Liver (tissue), 8 donors: ENCODE measurements at regions not wholly inside any gene's neighbourhood (a gene's known extent, or its start where the extent isn't known, plus 50 kb on each side); places are given as distances from the start of the nearest gene placed in this dataset.

Experiments
- DNase-seq: peaks from one replicate; pipeline ENCODE4 v3.0.0-alpha.2; 2017; ENCODE audit warnings: low spot score
- H3K27ac ChIP-seq, 2 donors: one replicate each; pipeline ENCODE4 v1.7.0; 2013; ENCODE audit warnings: inconsistent platforms in 2 of 2, low read length in 2 of 2, control low read depth in 1 of 2, low read depth in 1 of 2, mild to moderate bottlenecking in 1 of 2
- H3K27me3 ChIP-seq, 4 donors: one replicate each; pipeline versions ENCODE4 v1.6.1 to v1.7.0; 2013; ENCODE audit warnings: low read length in 3 of 4, inconsistent platforms in 1 of 4, mild to moderate bottlenecking in 1 of 4, moderate library complexity in 1 of 4; ENCODE audit not compliant: control insufficient read depth in 4 of 4, insufficient read depth in 4 of 4
- H3K36me3 ChIP-seq, 4 donors: one replicate each; pipeline versions ENCODE4 v1.6.1 to v1.7.0; 2013; ENCODE audit warnings: low read length in 3 of 4, mild to moderate bottlenecking in 3 of 4, low read depth in 1 of 4, moderate library complexity in 1 of 4; ENCODE audit not compliant: control insufficient read depth in 4 of 4, insufficient read depth in 3 of 4
- H3K4me1 ChIP-seq, 4 donors: one replicate each; pipeline versions ENCODE4 v1.6.1 to v1.7.0; 2013; ENCODE audit warnings: low read length in 3 of 4, mild to moderate bottlenecking in 3 of 4, moderate library complexity in 1 of 4; ENCODE audit not compliant: control insufficient read depth in 4 of 4, insufficient read depth in 4 of 4
- H3K4me3 ChIP-seq, 3 donors: one replicate each; pipeline versions ENCODE4 v1.6.1 to v1.7.0; 2013; ENCODE audit warnings: low read length in 3 of 3, control low read depth in 1 of 3, low read depth in 1 of 3, mild to moderate bottlenecking in 1 of 3
- H3K9ac ChIP-seq, 2 donors: one replicate each; pipeline ENCODE4 v1.7.0; 2013; ENCODE audit warnings: low read length in 2 of 2, mild to moderate bottlenecking in 2 of 2, moderate library complexity in 2 of 2, control low read depth in 1 of 2, low read depth in 1 of 2
- H3K9me3 ChIP-seq, 4 donors: one replicate each; pipeline versions ENCODE4 v1.6.1 to v1.7.0; 2013; ENCODE audit warnings: low read length in 3 of 4; ENCODE audit not compliant: control insufficient read depth in 4 of 4
- ATF3 ChIP-seq: IDR thresholded peaks from 2 replicates; pipeline ENCODE4 v1.6.1; 2016; ENCODE audit warnings: antibody characterized with exemption
- CTCF ChIP-seq: fragments of 150-350 bp; IDR thresholded peaks from 2 replicates; pipeline ENCODE4 v1.5.1; 2017; ENCODE audit warnings: improper control_type of control experiment, low read depth, low read length; ENCODE audit not compliant: missing input control
- EGR1 ChIP-seq, 2 donors: IDR thresholded peaks; 2 replicates each; pipeline ENCODE4 v1.6.1; 2016 to 2018; ENCODE audit warnings: antibody characterized with exemption in 2 of 2, low read depth in 2 of 2
- FOXA1 ChIP-seq: IDR thresholded peaks from 2 replicates; pipeline ENCODE4 v1.6.1; 2016; ENCODE audit warnings: antibody characterized with exemption
- FOXA2 ChIP-seq: IDR thresholded peaks from 2 replicates; pipeline ENCODE4 v1.6.1; 2016; ENCODE audit warnings: antibody characterized with exemption
- GABPA ChIP-seq, 2 donors: IDR thresholded peaks in 1 of 2; conservative IDR thresholded peaks in 1 of 2; 2 replicates each; pipeline ENCODE4 v1.6.1; 2016; ENCODE audit warnings: antibody characterized with exemption in 2 of 2, mild to moderate bottlenecking in 1 of 2, moderate library complexity in 1 of 2
- HNF4A ChIP-seq, 2 donors: conservative IDR thresholded peaks; 2 replicates each; pipeline ENCODE4 v1.6.1; 2016; ENCODE audit warnings: antibody characterized with exemption in 2 of 2, mild to moderate bottlenecking in 2 of 2
- HNF4G ChIP-seq: IDR thresholded peaks from 2 replicates; pipeline ENCODE4 v1.6.1; 2016; ENCODE audit warnings: antibody characterized with exemption
- JUND ChIP-seq, 2 donors: IDR thresholded peaks; 2 replicates each; pipeline ENCODE4 v1.6.1; 2016; ENCODE audit warnings: antibody characterized with exemption in 2 of 2
- NR2F2 ChIP-seq: IDR thresholded peaks from 2 replicates; pipeline ENCODE4 v1.6.1; 2016; ENCODE audit warnings: antibody characterized with exemption
- RAD21 ChIP-seq, 2 donors: IDR thresholded peaks; 2 replicates each; pipeline ENCODE4 v1.6.1; 2016; ENCODE audit warnings: antibody characterized with exemption in 2 of 2, mild to moderate bottlenecking in 2 of 2
- REST ChIP-seq: IDR thresholded peaks from 2 replicates; pipeline ENCODE4 v1.6.1; 2016; ENCODE audit warnings: antibody characterized with exemption, mild to moderate bottlenecking
- RXRA ChIP-seq, 2 donors: IDR thresholded peaks; 2 replicates each; pipeline ENCODE4 v1.6.1; 2017 to 2018; ENCODE audit warnings: antibody characterized with exemption in 2 of 2, mild to moderate bottlenecking in 1 of 2
- SP1 ChIP-seq: IDR thresholded peaks from 2 replicates; pipeline ENCODE4 v1.6.1; 2018; ENCODE audit warnings: antibody characterized with exemption, mild to moderate bottlenecking
- TAF1 ChIP-seq: conservative IDR thresholded peaks from 2 replicates; pipeline ENCODE4 v1.6.1; 2016; ENCODE audit warnings: antibody characterized with exemption, mild to moderate bottlenecking
- YY1 ChIP-seq: IDR thresholded peaks from 2 replicates; pipeline ENCODE4 v1.6.1; 2016; ENCODE audit warnings: antibody characterized with exemption, mild to moderate bottlenecking
- WGBS: extraction: QIAGEN DNeasy Blood & Tissue Kit; methylation state at CpG from one replicate; pipeline ENCODE4 v1.1.7; 2013; 5-methylcytosine and 5-hydroxymethylcytosine counted together
- TF ChIP-seq, protein P1 (sequence below): IDR thresholded peaks from 2 replicates; pipeline ENCODE4 v1.6.1; 2016; ENCODE audit warnings: antibody characterized with exemption
- TF ChIP-seq, protein P2 (sequence below): IDR thresholded peaks from 2 replicates; pipeline ENCODE4 v1.6.1; 2016; ENCODE audit warnings: antibody characterized with exemption
- donor health status: healthy.
- donor health status: healthy.
- donor health status: healthy.
- donor health status: healthy.
- donor health status: healthy.

- no peak overlapping the region for H3K27ac ChIP-seq
- no peaks in the 10 kb centered on the region for H3K9me3 ChIP-seq
- TF ChIP-seq RXRA (IDR thresholded peaks at IDR 0.05) (no peak), GABPA (IDR thresholded peaks at IDR 0.05 in 1 of 2, conservative IDR thresholded peaks at IDR 0.05 in 1 of 2) (no peak), CTCF (no peak), JUND (IDR thresholded peaks at IDR 0.05) (no peak)
- TF ChIP-seq, protein P1, sequence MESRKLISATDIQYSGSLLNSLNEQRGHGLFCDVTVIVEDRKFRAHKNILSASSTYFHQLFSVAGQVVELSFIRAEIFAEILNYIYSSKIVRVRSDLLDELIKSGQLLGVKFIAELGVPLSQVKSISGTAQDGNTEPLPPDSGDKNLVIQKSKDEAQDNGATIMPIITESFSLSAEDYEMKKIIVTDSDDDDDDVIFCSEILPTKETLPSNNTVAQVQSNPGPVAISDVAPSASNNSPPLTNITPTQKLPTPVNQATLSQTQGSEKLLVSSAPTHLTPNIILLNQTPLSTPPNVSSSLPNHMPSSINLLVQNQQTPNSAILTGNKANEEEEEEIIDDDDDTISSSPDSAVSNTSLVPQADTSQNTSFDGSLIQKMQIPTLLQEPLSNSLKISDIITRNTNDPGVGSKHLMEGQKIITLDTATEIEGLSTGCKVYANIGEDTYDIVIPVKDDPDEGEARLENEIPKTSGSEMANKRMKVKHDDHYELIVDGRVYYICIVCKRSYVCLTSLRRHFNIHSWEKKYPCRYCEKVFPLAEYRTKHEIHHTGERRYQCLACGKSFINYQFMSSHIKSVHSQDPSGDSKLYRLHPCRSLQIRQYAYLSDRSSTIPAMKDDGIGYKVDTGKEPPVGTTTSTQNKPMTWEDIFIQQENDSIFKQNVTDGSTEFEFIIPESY: no peak
- TF ChIP-seq, protein P2, sequence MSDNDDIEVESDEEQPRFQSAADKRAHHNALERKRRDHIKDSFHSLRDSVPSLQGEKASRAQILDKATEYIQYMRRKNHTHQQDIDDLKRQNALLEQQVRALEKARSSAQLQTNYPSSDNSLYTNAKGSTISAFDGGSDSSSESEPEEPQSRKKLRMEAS: no peak
- H3K27me3 ChIP-seq: no peaks in the 10 kb centered on the region
- H3K4me3 ChIP-seq: no peak overlapping the region
- 85% methylated on average over 6 of the region's 6 CpGs for WGBS
- DNase-seq: no peak
- H3K4me1 ChIP-seq: peaks cover 0 to 10% (median 3%) of the 10 kb centered on the region in 4 donors
- H3K9ac ChIP-seq: no peak overlapping the region
- H3K36me3 ChIP-seq: no peaks in the 10 kb centered on the region
Measured at GRCh38 chr11:28729339-28729738, 621.2 kb downstream of the METTL15 start.

- no peaks in the 10 kb centered on the region for H3K9me3 ChIP-seq
- no peak for TF ChIP-seq FOXA1
- no peak for TF ChIP-seq JUND (IDR thresholded peaks at IDR 0.05)
- no peak for TF ChIP-seq SP1
- TF ChIP-seq GABPA (IDR thresholded peaks at IDR 0.05 in 1 of 2, conservative IDR thresholded peaks at IDR 0.05 in 1 of 2): no peak
- TF ChIP-seq RAD21 (IDR thresholded peaks at IDR 0.05): no peak
- no peak for TF ChIP-seq RXRA (IDR thresholded peaks at IDR 0.05)
- TF ChIP-seq TAF1: no peak
- TF ChIP-seq HNF4G: no peak
- TF ChIP-seq YY1: no peak
- TF ChIP-seq REST: no peak
- TF ChIP-seq HNF4A (conservative IDR thresholded peaks at IDR 0.05): no peak
- TF ChIP-seq, protein P2: no peak
- TF ChIP-seq EGR1 (IDR thresholded peaks at IDR 0.05; ENCODE audit: low read depth in 2 of 2): no peak
- TF ChIP-seq ATF3: no peak
- TF ChIP-seq NR2F2: no peak
- TF ChIP-seq FOXA2: no peak
- 39% methylated on average over 1 of the region's 1 CpG for WGBS
- no peak overlapping the region for H3K9ac ChIP-seq
- peaks cover 0 to 10% (median 3%) of the 10 kb centered on the region in 4 donors for H3K4me1 ChIP-seq
- no peak for DNase-seq
- H3K4me3 ChIP-seq: no peak overlapping the region
- no peaks in the 10 kb centered on the region for H3K36me3 ChIP-seq
- no peak overlapping the region for H3K27ac ChIP-seq
- H3K27me3 ChIP-seq: no peaks in the 10 kb centered on the region
Measured at GRCh38 chr11:28728666-28729065, 620.5 kb downstream of the METTL15 start.
